Mononuclear cell (primary cell): ENCODE measurements at regions not wholly inside any gene's neighbourhood (a gene's known extent, or its start where the extent isn't known, plus 50 kb on each side); places are given as distances from the start of the nearest gene placed in this dataset.

Experiments
- H3K27me3 ChIP-seq: 2 replicates; pipeline ENCODE4 v1.6.0; 2011; ENCODE audit warnings: low read length, control low read depth; ENCODE audit not compliant: insufficient read depth
- H3K4me1 ChIP-seq: 2 replicates; pipeline ENCODE4 v1.5.1; 2011; ENCODE audit warnings: mild to moderate bottlenecking, low read length, control low read depth; ENCODE audit not compliant: insufficient read depth
- H3K4me3 ChIP-seq: 2 replicates; pipeline ENCODE4 v1.5.1; 2011; ENCODE audit warnings: mild to moderate bottlenecking, low read length, moderate library complexity
- H3K9me3 ChIP-seq: 2 replicates; pipeline ENCODE4 v1.5.1; 2011; ENCODE audit warnings: low read depth, mild to moderate bottlenecking, control low read depth, low read length

DNA sequence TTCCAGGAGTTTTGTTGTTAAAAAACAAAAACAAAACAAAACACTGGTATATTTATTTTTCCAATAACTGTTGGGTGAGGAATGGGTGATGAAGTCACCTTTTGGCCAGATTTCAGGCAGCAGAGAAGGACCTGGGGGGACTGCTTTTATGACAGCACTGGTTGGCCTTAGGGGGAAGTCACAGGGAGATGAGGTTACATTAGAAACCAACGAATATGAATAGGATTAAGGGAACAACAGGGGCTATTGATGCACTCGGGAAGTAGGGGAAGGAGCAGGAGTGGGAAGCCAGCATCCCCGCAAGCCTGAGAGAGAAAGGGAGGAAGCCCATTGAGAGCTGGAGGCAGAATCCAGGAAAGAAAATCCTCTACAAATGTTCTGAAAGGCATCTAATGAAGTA is 958.4 kb downstream of the TYW1 start:
- no peaks in the 10 kb centered on the region for H3K9me3 ChIP-seq

DNA sequence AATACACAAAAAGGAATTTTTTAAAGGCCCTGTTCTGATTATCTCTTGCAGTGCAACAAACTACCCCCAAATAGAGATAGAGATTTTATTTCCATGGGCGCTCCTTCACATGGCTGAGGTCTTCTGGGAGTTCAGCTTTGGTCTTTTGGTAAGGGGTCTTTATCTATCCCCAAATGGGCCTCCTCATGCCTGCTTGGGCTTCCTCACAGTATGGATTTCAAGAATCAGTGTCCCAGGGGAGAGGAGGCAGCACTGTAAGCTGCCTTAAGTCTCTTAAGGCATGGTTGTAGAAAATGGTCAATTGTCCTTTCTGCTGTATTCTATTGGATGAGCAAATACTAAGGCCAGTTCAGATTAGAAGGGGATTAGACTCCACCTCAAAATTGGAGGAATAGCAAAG is 966.2 kb downstream of the TYW1 start:
- Histone ChIP-seq H3K9me3 (no peaks in the 10 kb centered on the region), H3K4me3 (no peak overlapping the region), H3K27me3 (no peaks in the 10 kb centered on the region), H3K4me1 (no peaks in the 10 kb centered on the region)

More for the DNA sequence above, 958.4 kb downstream of the TYW1 start:
- Histone ChIP-seq H3K4me3 (no peak overlapping the region), H3K4me1 (no peaks in the 10 kb centered on the region), H3K27me3 (no peaks in the 10 kb centered on the region)

DNA sequence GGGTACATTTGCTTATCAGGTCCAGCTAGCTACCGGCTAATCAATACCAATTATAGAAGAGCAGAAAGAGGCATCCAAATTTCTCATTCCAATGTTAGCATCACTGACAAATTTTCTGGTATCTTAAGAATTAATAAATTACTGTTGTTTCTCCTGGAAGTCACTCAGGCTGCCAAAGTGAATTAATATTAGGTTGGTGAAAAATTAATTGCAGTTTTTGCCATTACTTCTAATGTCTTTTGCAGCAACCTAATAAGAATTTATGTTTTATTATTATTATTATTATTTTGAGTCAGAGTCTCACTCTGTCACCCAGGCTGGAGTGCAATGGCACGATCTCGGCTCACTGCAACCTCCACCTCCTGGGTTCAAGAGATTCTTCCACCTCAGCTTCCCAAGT is 979.9 kb downstream of the TYW1 start:
- H3K4me3 ChIP-seq = no peak overlapping the region
- no peaks in the 10 kb centered on the region for H3K4me1 ChIP-seq
- H3K27me3 ChIP-seq = no peaks in the 10 kb centered on the region
- no peaks in the 10 kb centered on the region for H3K9me3 ChIP-seq

DNA sequence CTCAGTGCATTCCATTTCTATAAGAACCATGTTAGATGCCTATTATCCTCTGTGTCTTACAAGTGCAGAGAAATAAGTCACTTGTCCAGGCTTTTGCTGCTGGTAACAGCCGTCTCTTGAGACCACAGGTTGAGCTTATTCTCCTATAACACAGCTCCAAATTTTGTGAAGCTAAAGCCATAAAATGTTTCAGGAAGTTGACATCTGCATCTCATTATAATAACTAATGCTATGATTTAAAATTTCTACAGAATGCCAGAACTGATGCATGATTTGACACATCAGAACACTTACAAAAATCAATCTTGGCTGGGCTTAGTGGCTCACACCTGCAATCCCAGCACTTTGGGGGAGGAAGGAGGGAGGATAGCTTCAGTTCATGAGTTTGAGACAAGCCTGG is 986.9 kb downstream of the TYW1 start:
- Histone ChIP-seq H3K27me3 (no peaks in the 10 kb centered on the region), H3K4me3 (no peak overlapping the region), H3K9me3 (no peaks in the 10 kb centered on the region), H3K4me1 (no peaks in the 10 kb centered on the region)

DNA sequence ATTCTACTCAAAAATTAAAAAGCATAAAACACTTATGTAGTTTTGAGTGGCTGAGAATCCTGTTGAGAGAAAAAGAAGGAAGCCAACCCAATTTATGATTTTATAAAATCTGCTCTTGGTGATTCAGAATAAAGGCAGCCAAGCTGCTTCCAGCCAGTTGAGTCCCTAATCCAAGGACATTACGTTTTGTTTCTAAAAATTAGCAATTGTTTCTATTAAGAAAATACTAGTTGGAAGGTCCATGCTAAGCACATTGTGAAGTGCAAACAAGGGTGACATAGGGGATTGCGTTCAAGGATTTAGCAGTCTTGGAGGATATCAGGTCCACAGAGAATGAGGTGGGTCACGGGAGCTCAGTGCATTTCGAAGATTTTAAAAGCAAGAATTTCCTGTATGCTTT is 987.7 kb downstream of the TYW1 start:
- no peaks in the 10 kb centered on the region for H3K9me3 ChIP-seq
- H3K4me3 ChIP-seq = no peak overlapping the region
- H3K27me3 ChIP-seq = no peaks in the 10 kb centered on the region
- no peaks in the 10 kb centered on the region for H3K4me1 ChIP-seq

DNA sequence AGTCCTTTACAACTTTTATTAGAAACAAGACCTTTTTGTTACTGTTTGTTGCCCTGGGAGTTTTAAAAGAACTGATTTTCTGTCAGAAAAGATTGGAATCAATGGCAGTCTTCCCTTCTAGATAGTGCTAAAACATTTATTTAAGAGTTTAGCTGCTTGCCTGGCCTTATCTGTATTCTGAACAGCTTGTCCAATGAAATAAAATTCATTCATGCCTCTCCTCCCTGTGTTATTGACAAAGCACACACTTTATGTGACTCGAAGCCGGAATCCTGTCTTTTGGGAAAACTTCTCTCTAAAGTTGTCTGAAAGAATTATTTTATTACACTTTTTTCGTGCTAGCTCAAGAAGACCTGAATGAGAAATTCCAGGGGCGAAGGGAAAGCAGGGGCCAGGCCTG is 992.5 kb downstream of the TYW1 start:
- Histone ChIP-seq H3K4me1 (no peaks in the 10 kb centered on the region), H3K4me3 (no peak overlapping the region), H3K27me3 (no peaks in the 10 kb centered on the region), H3K9me3 (no peaks in the 10 kb centered on the region)

DNA sequence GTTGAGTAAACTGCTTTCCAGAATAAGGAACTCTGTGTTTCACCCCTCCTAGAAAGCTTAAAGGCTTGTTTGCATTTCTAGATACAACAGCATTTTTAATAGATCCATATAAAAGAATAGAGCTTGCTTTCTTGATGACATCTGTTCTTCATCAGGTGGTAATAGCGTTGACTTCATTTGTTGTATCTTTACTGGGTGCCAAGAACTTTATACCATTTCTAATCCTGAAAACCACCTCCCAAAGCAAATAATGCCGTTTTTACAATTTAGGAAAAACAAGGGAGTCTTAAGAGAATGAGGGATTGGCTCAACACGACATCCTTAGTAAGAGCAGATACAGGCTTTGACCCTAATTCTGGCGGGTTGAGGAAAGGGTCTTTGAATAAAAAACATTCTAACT is 993.4 kb downstream of the TYW1 start:
- Histone ChIP-seq H3K4me1 (no peaks in the 10 kb centered on the region), H3K4me3 (no peak overlapping the region), H3K9me3 (no peaks in the 10 kb centered on the region), H3K27me3 (no peaks in the 10 kb centered on the region)

DNA sequence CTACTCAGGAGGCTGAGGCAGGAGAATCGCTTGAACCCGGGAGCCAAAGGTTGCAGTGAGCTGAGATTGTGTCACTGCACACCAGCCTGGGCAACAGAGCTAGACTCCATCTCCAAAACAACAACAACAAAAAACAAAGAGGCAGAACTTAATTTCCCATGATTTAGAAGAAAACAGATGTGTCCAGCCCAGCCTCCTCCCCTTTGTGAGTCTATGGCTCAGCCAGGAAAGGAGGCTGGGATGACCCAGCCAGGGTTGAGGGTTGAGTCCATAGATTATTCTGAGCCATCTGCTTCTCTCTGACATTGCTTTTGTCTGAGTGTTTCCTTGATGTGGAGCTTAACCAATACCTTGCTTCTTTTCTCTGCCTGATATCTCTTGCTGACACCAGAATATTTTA is 994.1 kb downstream of the TYW1 start:
- Histone ChIP-seq H3K4me3 (no peak overlapping the region), H3K4me1 (no peaks in the 10 kb centered on the region), H3K27me3 (no peaks in the 10 kb centered on the region), H3K9me3 (no peaks in the 10 kb centered on the region)

DNA sequence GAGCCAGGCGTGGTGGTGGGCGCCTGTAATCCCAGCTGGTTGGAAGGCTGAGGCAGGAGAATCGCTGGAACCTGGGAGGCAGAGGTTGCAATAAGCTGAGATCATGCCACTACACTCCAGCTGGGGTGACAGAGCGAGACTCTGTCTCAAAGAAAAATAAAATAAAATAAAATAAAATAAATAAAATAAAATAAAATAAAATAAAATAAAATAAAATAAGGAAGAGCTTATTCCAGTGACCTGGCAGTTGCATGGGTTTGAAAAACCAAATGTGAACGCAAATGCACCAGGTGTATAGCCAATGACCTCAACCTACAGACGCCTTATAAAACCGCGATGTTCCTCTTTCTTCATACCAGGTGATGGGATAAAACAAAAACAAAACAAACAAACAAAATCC is 995.7 kb downstream of the TYW1 start:
- Histone ChIP-seq H3K4me3 (no peak overlapping the region), H3K9me3 (no peaks in the 10 kb centered on the region), H3K4me1 (no peaks in the 10 kb centered on the region)

DNA sequence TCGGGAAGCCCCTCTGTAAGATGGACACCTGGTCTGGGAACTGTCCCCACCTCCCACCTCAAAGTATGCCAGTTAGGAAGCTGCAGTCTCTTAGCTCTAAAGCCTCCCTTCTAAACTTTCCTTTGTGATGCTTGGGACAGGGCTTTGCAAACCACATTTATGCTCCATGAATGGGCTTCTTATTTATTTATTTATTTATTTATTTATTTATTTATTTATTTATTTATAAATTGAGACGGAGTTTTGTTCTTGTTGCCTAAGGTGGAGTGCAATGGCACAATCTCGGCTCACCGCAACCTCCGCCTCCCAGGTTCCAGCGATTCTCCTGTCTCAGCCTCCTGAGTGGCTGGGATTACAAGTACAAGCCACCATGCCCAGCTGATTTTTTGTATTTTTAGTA is 1009.4 kb downstream of the TYW1 start:
- no peaks in the 10 kb centered on the region for H3K27me3 ChIP-seq
- no peak overlapping the region for H3K4me3 ChIP-seq
- H3K4me1 ChIP-seq = no peaks in the 10 kb centered on the region
- no peaks in the 10 kb centered on the region for H3K9me3 ChIP-seq

More for the DNA sequence above, 995.7 kb downstream of the TYW1 start:
- H3K27me3 ChIP-seq = no peaks in the 10 kb centered on the region

DNA sequence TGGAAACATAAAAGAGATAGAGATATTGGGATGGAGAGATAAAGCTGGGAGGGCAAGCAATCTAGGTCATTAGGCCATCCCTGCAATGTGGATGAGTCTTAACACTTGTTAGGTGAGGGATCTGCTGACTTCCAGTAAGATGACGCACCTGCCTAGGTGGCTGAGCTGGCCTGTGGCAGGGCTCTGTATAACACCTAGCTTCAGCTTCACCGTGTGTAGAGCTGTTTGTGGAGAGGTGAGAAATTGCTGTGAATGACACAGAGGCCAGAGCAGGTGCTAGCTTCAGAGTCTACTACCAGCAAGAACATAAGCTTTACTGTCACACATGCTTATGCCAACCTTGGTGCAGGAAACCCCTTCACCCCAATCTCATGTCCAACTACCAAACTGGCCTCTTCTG is 1010.0 kb downstream of the TYW1 start:
- no peaks in the 10 kb centered on the region for H3K4me1 ChIP-seq
- no peak overlapping the region for H3K4me3 ChIP-seq
- no peaks in the 10 kb centered on the region for H3K9me3 ChIP-seq
- no peaks in the 10 kb centered on the region for H3K27me3 ChIP-seq

DNA sequence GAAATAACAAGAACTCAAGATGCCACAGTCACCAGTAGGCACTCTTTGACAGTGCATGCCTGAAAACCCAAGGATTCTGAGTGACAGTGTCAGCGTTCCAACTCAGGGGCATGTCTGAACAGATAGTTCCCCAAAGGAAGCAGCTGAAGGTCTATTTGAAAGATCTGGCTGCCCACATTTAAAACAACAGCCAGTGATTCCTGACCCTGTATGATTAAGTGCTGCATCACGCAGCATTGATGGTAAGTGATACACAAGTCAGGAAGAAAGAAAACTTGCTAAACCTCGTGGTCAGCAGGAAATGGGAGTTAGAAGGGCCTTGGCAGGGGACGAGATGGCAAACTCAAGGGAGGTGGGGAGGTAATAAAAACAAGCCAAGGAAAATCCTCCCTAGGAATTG is 1013.1 kb downstream of the TYW1 start:
- no peaks in the 10 kb centered on the region for H3K9me3 ChIP-seq
- H3K4me1 ChIP-seq = no peaks in the 10 kb centered on the region
- no peak overlapping the region for H3K4me3 ChIP-seq
- H3K27me3 ChIP-seq = no peaks in the 10 kb centered on the region

DNA sequence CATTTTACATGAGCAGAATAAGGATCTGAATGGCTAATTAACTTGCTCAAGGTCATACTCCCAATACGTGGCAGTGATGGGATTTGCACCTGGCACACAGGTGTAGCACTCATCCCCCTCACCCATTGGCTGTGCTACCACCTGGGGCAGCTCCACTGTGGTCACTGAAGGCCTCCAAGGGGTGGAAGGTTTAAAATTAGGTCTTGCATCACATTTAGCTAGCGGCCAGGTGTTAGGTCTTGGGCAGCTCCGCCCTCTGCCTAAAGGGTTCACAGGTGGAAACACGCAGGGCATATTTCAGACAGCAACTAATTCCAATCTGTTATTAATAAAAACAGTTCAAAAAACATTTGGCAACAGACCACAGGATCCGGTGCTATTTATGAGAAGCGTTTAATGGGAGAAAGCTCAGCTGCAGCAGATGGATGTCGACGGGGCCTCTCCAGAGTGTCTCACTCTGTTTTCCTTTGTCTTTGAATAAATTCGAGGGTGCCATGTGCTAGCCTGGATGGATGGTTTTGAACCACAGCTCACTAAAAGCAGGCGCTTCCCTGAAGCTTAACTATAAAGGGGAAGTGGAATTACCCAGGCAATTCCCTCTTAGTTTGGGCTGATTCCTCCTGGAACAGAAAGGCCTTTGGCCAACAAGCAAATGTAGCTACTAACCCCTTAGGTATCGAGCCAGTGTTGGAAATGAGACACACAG is 1017.6 kb downstream of the TYW1 start:
- H3K27me3 ChIP-seq = no peaks in the 10 kb centered on the region
- H3K4me3 ChIP-seq = no peak overlapping the region
- H3K9me3 ChIP-seq = no peaks in the 10 kb centered on the region
- H3K4me1 ChIP-seq = no peaks in the 10 kb centered on the region

DNA sequence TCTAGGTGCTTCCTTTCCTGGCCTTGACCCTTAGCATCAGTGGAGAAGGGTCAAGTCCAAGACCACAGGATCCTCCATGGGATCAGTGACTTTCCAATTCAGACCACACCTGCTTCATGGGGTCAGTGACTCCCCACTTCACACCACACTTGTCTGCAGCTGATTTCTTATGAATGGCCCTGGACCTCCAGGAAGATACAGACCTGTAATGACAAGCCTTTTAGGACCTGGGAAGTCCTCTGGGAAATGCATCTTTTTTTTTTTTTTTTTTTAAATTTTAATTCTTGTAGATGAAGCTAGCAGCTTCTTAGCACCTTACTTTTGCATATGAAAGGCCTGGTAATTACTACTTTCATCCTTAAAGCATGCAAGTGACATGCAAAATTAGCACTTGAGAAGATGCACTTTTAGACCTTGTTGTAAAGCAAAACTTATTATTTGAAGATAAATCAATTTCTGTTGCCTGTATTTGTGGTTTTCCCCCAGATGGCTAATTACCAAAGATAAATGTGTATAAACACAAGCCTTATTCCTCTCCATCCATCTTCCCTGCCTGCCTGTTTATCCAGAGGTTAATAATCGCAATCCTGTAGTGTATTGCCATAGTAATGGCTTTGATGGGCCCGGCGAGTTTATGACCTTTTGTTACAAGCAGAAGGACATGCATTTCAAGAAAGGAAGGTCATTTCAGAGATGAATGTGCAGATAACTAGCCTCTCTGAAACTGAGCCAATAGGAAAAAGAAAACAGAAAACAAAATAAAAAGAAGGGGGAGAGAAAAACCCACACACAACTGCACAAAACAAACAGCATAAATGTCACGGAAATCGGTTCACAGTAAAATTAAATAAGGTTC is 1018.7 kb downstream of the TYW1 start:
- Histone ChIP-seq H3K27me3 (no peaks in the 10 kb centered on the region), H3K4me3 (no peak overlapping the region), H3K4me1 (no peaks in the 10 kb centered on the region), H3K9me3 (no peaks in the 10 kb centered on the region)

DNA sequence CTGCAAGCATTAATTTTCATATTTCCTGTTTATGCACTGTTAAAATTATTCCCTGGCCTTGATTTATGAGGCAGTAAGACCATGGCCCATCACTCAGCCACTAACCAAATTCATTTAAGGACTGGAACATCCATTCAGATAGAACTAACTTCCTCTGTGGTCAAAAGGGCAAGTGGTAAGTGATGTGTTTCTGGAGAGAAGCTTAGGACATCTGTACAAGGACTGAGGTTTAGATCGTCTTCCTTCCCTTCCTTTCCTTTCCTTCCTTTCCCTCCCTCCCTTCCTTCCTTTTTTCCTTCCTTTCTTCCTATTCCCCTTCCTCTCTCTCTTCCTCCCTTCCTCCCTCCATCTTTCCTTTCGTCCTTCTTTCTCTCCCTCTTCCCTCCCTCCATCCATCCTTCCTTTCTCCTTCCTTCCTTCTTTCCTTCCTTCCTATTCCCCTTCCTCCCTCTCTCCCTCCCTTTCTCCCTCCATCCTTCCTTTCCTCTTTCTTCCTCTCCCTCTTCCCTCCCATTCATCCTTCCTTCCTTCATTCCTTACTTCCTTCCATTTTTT is 1019.4 kb downstream of the TYW1 start:
- H3K4me3 ChIP-seq = no peak overlapping the region
- H3K27me3 ChIP-seq = no peaks in the 10 kb centered on the region
- no peaks in the 10 kb centered on the region for H3K9me3 ChIP-seq
- H3K4me1 ChIP-seq = no peaks in the 10 kb centered on the region
